Retinal pigment epithelial cell (primary cell): ENCODE measurements at regions not wholly inside any gene's neighbourhood (a gene's known extent, or its start where the extent isn't known, plus 50 kb on each side); places are given as distances from the start of the nearest gene placed in this dataset.

Source experiments
- DNase-seq: peaks from one replicate; pipeline ENCODE4 v3.0.0-alpha.2; 2010; ENCODE audit warnings: low read depth
- H3K4me3 ChIP-seq: 2 replicates; pipeline ENCODE4 v1.5.1; 2011; ENCODE audit warnings: mild to moderate bottlenecking, low read length, control low read depth, moderate library complexity
- CTCF ChIP-seq: conservative IDR thresholded peaks from 2 replicates; pipeline ENCODE4 v1.5.1; 2011; ENCODE audit warnings: low read depth, low read length, control low read depth, inconsistent platforms

DNA sequence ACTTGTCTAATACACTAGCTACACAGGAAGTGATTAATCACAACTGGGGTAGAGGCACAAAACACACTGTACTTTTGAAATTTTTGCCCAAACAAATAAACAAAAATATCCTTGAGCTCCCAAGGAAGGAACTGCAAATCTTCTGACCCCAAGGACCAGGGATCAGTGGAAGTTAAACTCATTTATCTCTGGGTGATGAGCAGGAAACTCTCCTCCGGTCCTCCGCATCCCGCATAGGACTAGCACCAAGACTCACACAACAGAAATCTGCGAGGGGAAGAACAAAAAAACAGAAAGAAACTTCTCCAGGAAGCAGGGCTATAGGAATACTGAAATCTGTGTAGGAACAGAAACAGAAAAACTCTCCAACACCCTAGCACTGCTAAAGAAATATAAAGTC lies 650.3 kb downstream of the DCDC2C start:
- DNase-seq = no peak
- TF ChIP-seq CTCF = no peak
- no peak overlapping the region for H3K4me3 ChIP-seq

DNA sequence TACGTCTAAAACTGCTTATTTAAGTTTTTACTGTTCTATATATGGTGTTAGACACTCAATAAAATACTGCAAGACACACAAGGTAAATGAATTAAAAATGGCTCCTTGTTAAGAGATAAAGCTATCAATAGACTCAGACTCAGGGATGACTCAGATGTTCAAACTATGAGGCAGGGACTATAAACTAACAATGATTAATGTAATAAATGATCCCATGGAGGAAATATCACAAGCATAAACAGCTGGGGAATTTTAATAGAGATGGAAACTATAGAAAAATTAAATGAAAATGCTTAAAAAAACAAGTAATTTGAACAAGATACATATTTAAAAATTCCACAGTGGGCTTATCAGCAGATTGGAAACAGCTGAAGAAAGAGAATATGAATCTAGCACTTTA lies 650.8 kb downstream of the DCDC2C start:
- H3K4me3 ChIP-seq = no peak overlapping the region
- TF ChIP-seq CTCF = no peak
- no peak for DNase-seq

DNA sequence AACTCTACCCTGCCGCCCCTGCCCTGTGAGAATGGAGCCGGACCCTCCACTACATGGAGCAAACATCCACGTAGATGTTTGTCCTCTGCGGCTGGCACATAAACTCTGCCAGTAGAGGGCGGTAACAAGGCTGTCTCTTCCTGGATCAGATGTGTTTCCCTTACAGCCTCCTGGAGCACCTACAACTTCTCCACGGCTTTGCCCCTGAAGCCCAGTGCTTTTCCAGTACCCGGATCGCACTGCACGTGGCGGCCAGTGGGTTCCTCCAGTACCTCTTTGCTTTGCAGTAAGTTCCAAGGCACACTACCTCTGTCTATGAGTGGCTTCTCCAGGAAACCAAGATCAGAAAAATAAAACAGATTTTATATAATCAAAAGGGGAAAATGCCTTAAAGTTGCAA lies 651.3 kb downstream of the DCDC2C start:
- DNase-seq = no peak
- peak; percentile 14 for TF ChIP-seq CTCF

GRCh38 chr2:4356109-4356508 lies 652.7 kb downstream of the DCDC2C start:
- DNase-seq = no peak
- TF ChIP-seq CTCF = no peak
- no peak overlapping the region for H3K4me3 ChIP-seq

More for the DNA sequence above, 651.3 kb downstream of the DCDC2C start:
- H3K4me3 ChIP-seq = no peak overlapping the region

DNA sequence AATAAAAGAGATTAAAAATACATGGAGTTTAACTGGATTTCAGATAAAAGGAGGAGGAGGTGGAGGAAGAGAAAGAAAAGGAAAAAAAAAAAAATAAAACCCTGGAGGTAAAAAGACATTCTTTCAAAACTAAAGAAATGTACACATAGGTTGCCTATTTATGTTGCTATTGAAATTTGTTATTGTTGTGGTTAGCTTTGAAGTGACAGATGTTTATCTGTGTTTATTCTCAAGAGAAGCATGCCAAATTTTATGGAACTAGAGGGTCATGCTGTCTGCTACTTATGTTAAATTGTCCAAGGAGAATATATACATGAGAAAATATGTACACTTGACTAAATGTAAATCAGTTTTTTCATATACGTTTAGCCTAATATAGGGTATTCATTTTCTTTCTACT lies 653.2 kb downstream of the DCDC2C start:
- no peak for DNase-seq
- no peak for TF ChIP-seq CTCF
- H3K4me3 ChIP-seq = no peak overlapping the region

DNA sequence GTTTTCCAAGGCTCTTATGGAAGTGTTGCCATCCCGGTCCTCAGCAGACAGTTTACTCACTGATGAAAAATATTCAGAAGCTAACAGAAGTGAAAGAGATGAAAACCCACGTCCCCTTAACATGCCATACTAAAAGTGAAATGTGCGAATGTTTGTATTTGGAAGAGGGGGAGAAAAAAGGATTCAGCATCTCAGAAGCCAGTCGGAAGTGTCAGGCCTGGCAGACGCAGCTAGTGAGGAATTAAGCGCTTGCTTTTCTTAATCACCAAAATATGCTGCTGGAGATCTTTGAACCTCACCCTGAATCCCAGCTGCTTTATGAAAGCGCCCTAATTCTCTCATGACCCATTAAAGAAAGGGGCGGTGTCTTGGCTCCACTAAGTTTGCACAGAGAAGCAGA lies 653.7 kb downstream of the DCDC2C start:
- no peak for TF ChIP-seq CTCF
- no peak for DNase-seq
- H3K4me3 ChIP-seq = no peak overlapping the region

DNA sequence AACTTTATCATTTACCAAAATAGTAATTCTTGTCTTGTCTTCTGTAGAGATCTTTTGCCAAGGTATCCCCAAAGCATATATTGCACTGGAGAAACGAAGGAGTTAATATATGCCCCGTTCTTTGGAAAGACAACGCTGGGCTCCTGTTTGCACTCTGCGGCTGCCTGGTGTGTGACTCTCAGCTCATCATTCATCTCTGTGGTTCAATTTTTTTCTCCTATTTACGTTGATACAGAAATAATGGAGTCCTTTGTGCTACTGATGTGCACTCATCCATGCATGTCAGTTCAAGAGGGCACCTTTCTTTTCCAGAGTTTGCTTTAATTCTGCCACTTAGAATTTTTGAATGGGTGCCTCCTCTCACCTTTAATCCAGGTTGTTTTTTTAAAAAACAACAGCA lies 655.5 kb downstream of the DCDC2C start:
- no peak overlapping the region for H3K4me3 ChIP-seq
- no peak for TF ChIP-seq CTCF
- no peak for DNase-seq
